ENCODE measurements at regions not wholly inside any gene's neighbourhood (a gene's known extent, or its start where the extent isn't known, plus 50 kb on each side); places are given as distances from the start of the nearest gene placed in this dataset.

DNA sequence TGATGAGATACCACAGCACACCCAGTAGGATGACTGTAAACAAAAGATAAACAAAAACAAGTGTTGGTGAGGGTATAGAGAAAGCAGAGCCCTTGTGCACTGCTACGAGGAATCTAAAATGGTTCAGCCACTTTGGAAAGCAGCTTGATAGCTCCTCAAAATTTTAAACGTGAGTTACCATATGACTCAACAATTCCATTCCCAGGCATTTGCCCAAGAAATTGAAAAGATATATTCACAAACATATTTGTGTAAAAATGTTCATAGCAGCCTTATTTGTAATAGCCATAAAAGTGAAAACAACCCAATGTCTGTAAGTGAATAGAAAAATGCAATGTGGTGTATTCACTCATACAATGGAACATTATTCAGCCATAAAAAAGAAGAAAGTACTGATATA lies 141.0 kb upstream of the BTBD3 start:
- no peak for TF ChIP-seq CTCF (conservative IDR thresholded peaks at IDR 0.05; ENCODE audit: low read depth, low read length)
- TF ChIP-seq RCOR1 (IDR thresholded peaks at IDR 0.05; ENCODE audit: insufficient replicate concordance, low read length) = no peak
- TF ChIP-seq, protein P1, sequence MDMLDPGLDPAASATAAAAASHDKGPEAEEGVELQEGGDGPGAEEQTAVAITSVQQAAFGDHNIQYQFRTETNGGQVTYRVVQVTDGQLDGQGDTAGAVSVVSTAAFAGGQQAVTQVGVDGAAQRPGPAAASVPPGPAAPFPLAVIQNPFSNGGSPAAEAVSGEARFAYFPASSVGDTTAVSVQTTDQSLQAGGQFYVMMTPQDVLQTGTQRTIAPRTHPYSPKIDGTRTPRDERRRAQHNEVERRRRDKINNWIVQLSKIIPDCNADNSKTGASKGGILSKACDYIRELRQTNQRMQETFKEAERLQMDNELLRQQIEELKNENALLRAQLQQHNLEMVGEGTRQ (IDR thresholded peaks at IDR 0.05; ENCODE audit: low read depth, low read length) = no peak
- TF ChIP-seq POLR2A (IDR thresholded peaks at IDR 0.05; ENCODE audit: low read depth, low read length) = no peak
